ENCODE measurements at regions not wholly inside any gene's neighbourhood (a gene's known extent, or its start where the extent isn't known, plus 50 kb on each side); places are given as distances from the start of the nearest gene placed in this dataset.

GRCh38 chr4:11628093-11628725 is 199.5 kb upstream of the HS3ST1 start:
- TF ChIP-seq CTCF (IDR thresholded peaks at IDR 0.05) (no peak), POLR2A (IDR thresholded peaks at IDR 0.05) (no peak), POLR2AphosphoS5 (IDR thresholded peaks at IDR 0.05) (no peak)
